Liver (tissue), 8 donors: ENCODE measurements at regions not wholly inside any gene's neighbourhood (a gene's known extent, or its start where the extent isn't known, plus 50 kb on each side); places are given as distances from the start of the nearest gene placed in this dataset.

Experiments used
- DNase-seq: peaks from one replicate; pipeline ENCODE4 v3.0.0-alpha.2; 2017; ENCODE audit warnings: low spot score
- H3K27ac ChIP-seq, 2 donors: one replicate each; pipeline ENCODE4 v1.7.0; 2013; ENCODE audit warnings: inconsistent platforms in 2 of 2, low read length in 2 of 2, control low read depth in 1 of 2, low read depth in 1 of 2, mild to moderate bottlenecking in 1 of 2
- H3K27me3 ChIP-seq, 4 donors: one replicate each; pipeline versions ENCODE4 v1.6.1 to v1.7.0; 2013; ENCODE audit warnings: low read length in 3 of 4, inconsistent platforms in 1 of 4, mild to moderate bottlenecking in 1 of 4, moderate library complexity in 1 of 4; ENCODE audit not compliant: control insufficient read depth in 4 of 4, insufficient read depth in 4 of 4
- H3K36me3 ChIP-seq, 4 donors: one replicate each; pipeline versions ENCODE4 v1.6.1 to v1.7.0; 2013; ENCODE audit warnings: low read length in 3 of 4, mild to moderate bottlenecking in 3 of 4, low read depth in 1 of 4, moderate library complexity in 1 of 4; ENCODE audit not compliant: control insufficient read depth in 4 of 4, insufficient read depth in 3 of 4
- H3K4me1 ChIP-seq, 4 donors: one replicate each; pipeline versions ENCODE4 v1.6.1 to v1.7.0; 2013; ENCODE audit warnings: low read length in 3 of 4, mild to moderate bottlenecking in 3 of 4, moderate library complexity in 1 of 4; ENCODE audit not compliant: control insufficient read depth in 4 of 4, insufficient read depth in 4 of 4
- H3K4me3 ChIP-seq, 3 donors: one replicate each; pipeline versions ENCODE4 v1.6.1 to v1.7.0; 2013; ENCODE audit warnings: low read length in 3 of 3, control low read depth in 1 of 3, low read depth in 1 of 3, mild to moderate bottlenecking in 1 of 3
- H3K9ac ChIP-seq, 2 donors: one replicate each; pipeline ENCODE4 v1.7.0; 2013; ENCODE audit warnings: low read length in 2 of 2, mild to moderate bottlenecking in 2 of 2, moderate library complexity in 2 of 2, control low read depth in 1 of 2, low read depth in 1 of 2
- H3K9me3 ChIP-seq, 4 donors: one replicate each; pipeline versions ENCODE4 v1.6.1 to v1.7.0; 2013; ENCODE audit warnings: low read length in 3 of 4; ENCODE audit not compliant: control insufficient read depth in 4 of 4
- EGR1 ChIP-seq, 2 donors: IDR thresholded peaks; 2 replicates each; pipeline ENCODE4 v1.6.1; 2016 to 2018; ENCODE audit warnings: antibody characterized with exemption in 2 of 2, low read depth in 2 of 2
- FOXA1 ChIP-seq: IDR thresholded peaks from 2 replicates; pipeline ENCODE4 v1.6.1; 2016; ENCODE audit warnings: antibody characterized with exemption
- FOXA2 ChIP-seq: IDR thresholded peaks from 2 replicates; pipeline ENCODE4 v1.6.1; 2016; ENCODE audit warnings: antibody characterized with exemption
- GABPA ChIP-seq, 2 donors: IDR thresholded peaks in 1 of 2; conservative IDR thresholded peaks in 1 of 2; 2 replicates each; pipeline ENCODE4 v1.6.1; 2016; ENCODE audit warnings: antibody characterized with exemption in 2 of 2, mild to moderate bottlenecking in 1 of 2, moderate library complexity in 1 of 2
- HNF4A ChIP-seq, 2 donors: conservative IDR thresholded peaks; 2 replicates each; pipeline ENCODE4 v1.6.1; 2016; ENCODE audit warnings: antibody characterized with exemption in 2 of 2, mild to moderate bottlenecking in 2 of 2
- HNF4G ChIP-seq: IDR thresholded peaks from 2 replicates; pipeline ENCODE4 v1.6.1; 2016; ENCODE audit warnings: antibody characterized with exemption
- JUND ChIP-seq, 2 donors: IDR thresholded peaks; 2 replicates each; pipeline ENCODE4 v1.6.1; 2016; ENCODE audit warnings: antibody characterized with exemption in 2 of 2
- RAD21 ChIP-seq, 2 donors: IDR thresholded peaks; 2 replicates each; pipeline ENCODE4 v1.6.1; 2016; ENCODE audit warnings: antibody characterized with exemption in 2 of 2, mild to moderate bottlenecking in 2 of 2
- RXRA ChIP-seq, 2 donors: IDR thresholded peaks; 2 replicates each; pipeline ENCODE4 v1.6.1; 2017 to 2018; ENCODE audit warnings: antibody characterized with exemption in 2 of 2, mild to moderate bottlenecking in 1 of 2
- SP1 ChIP-seq: IDR thresholded peaks from 2 replicates; pipeline ENCODE4 v1.6.1; 2018; ENCODE audit warnings: antibody characterized with exemption, mild to moderate bottlenecking
- TAF1 ChIP-seq: conservative IDR thresholded peaks from 2 replicates; pipeline ENCODE4 v1.6.1; 2016; ENCODE audit warnings: antibody characterized with exemption, mild to moderate bottlenecking
- YY1 ChIP-seq: IDR thresholded peaks from 2 replicates; pipeline ENCODE4 v1.6.1; 2016; ENCODE audit warnings: antibody characterized with exemption, mild to moderate bottlenecking
- WGBS: extraction: QIAGEN DNeasy Blood & Tissue Kit; methylation state at CpG from one replicate; pipeline ENCODE4 v1.1.7; 2013; 5-methylcytosine and 5-hydroxymethylcytosine counted together
- TF ChIP-seq, protein P1 (sequence below): IDR thresholded peaks from 2 replicates; pipeline ENCODE4 v1.6.1; 2016; ENCODE audit warnings: antibody characterized with exemption
- TF ChIP-seq, protein P2 (sequence below): IDR thresholded peaks from 2 replicates; pipeline ENCODE4 v1.6.1; 2016; ENCODE audit warnings: antibody characterized with exemption, mild to moderate bottlenecking
- TF ChIP-seq, protein P3 (sequence below): IDR thresholded peaks from 2 replicates; pipeline ENCODE4 v1.6.1; 2016; ENCODE audit warnings: antibody characterized with exemption
- TF ChIP-seq, protein P4 (sequence below): IDR thresholded peaks from 2 replicates; pipeline ENCODE4 v1.6.1; 2016; ENCODE audit warnings: antibody characterized with exemption
- TF ChIP-seq, protein P5 (sequence below): fragments of 150-350 bp; IDR thresholded peaks from 2 replicates; pipeline ENCODE4 v1.5.1; 2017; ENCODE audit warnings: improper control_type of control experiment, low read depth, low read length; ENCODE audit not compliant: missing input control
- donor health status: healthy.
- donor health status: healthy.
- donor health status: healthy.
- donor health status: healthy.
- donor health status: healthy.

DNA sequence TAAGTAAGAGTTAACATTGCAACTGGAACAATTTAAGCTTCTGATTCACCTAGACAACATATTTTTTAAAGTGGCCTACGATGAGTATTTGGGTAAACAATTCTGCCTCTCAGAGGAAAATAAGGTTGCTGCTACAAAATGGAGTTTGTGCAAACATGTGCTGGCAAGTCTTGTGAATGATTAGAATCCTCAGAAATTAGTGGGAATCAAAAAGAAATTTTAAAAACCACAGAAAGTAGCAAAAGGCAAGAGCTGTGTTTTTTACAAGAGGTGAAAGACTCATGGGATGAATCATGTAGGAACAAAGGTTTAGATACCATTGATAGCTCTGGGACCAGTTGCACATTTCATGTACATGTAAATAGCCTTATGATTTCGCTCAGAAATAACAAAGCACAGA lies 561.6 kb downstream of the TAF11L14 start:
- Histone ChIP-seq H3K4me3 (no peak overlapping the region), H3K27ac (no peak overlapping the region), H3K9ac (no peak overlapping the region), H3K27me3 (no peaks in the 10 kb centered on the region), H3K9me3 (peaks cover 0 to 5% (median 3%) of the 10 kb centered on the region in 4 donors), H3K4me1 (no peaks in the 10 kb centered on the region), H3K36me3 (no peaks in the 10 kb centered on the region)
- WGBS: 61% methylated on average over 2 of the region's 2 CpGs
- TF ChIP-seq RAD21 (IDR thresholded peaks at IDR 0.05): no peak
- no peak for TF ChIP-seq HNF4A (conservative IDR thresholded peaks at IDR 0.05)
- TF ChIP-seq SP1: no peak
- TF ChIP-seq, protein P1, sequence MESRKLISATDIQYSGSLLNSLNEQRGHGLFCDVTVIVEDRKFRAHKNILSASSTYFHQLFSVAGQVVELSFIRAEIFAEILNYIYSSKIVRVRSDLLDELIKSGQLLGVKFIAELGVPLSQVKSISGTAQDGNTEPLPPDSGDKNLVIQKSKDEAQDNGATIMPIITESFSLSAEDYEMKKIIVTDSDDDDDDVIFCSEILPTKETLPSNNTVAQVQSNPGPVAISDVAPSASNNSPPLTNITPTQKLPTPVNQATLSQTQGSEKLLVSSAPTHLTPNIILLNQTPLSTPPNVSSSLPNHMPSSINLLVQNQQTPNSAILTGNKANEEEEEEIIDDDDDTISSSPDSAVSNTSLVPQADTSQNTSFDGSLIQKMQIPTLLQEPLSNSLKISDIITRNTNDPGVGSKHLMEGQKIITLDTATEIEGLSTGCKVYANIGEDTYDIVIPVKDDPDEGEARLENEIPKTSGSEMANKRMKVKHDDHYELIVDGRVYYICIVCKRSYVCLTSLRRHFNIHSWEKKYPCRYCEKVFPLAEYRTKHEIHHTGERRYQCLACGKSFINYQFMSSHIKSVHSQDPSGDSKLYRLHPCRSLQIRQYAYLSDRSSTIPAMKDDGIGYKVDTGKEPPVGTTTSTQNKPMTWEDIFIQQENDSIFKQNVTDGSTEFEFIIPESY: no peak
- no peak for TF ChIP-seq JUND (IDR thresholded peaks at IDR 0.05)
- TF ChIP-seq, protein P2, sequence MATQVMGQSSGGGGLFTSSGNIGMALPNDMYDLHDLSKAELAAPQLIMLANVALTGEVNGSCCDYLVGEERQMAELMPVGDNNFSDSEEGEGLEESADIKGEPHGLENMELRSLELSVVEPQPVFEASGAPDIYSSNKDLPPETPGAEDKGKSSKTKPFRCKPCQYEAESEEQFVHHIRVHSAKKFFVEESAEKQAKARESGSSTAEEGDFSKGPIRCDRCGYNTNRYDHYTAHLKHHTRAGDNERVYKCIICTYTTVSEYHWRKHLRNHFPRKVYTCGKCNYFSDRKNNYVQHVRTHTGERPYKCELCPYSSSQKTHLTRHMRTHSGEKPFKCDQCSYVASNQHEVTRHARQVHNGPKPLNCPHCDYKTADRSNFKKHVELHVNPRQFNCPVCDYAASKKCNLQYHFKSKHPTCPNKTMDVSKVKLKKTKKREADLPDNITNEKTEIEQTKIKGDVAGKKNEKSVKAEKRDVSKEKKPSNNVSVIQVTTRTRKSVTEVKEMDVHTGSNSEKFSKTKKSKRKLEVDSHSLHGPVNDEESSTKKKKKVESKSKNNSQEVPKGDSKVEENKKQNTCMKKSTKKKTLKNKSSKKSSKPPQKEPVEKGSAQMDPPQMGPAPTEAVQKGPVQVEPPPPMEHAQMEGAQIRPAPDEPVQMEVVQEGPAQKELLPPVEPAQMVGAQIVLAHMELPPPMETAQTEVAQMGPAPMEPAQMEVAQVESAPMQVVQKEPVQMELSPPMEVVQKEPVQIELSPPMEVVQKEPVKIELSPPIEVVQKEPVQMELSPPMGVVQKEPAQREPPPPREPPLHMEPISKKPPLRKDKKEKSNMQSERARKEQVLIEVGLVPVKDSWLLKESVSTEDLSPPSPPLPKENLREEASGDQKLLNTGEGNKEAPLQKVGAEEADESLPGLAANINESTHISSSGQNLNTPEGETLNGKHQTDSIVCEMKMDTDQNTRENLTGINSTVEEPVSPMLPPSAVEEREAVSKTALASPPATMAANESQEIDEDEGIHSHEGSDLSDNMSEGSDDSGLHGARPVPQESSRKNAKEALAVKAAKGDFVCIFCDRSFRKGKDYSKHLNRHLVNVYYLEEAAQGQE: no peak
- no peak for TF ChIP-seq FOXA1
- TF ChIP-seq FOXA2: no peak
- TF ChIP-seq TAF1: no peak
- no peak for TF ChIP-seq HNF4G
- TF ChIP-seq YY1: no peak
- TF ChIP-seq, protein P3, sequence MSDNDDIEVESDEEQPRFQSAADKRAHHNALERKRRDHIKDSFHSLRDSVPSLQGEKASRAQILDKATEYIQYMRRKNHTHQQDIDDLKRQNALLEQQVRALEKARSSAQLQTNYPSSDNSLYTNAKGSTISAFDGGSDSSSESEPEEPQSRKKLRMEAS: no peak
- TF ChIP-seq, protein P4, sequence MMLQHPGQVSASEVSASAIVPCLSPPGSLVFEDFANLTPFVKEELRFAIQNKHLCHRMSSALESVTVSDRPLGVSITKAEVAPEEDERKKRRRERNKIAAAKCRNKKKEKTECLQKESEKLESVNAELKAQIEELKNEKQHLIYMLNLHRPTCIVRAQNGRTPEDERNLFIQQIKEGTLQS: no peak
- no peak for TF ChIP-seq RXRA (IDR thresholded peaks at IDR 0.05)
- no peak for TF ChIP-seq GABPA (IDR thresholded peaks at IDR 0.05 in 1 of 2, conservative IDR thresholded peaks at IDR 0.05 in 1 of 2)
- TF ChIP-seq, protein P5, sequence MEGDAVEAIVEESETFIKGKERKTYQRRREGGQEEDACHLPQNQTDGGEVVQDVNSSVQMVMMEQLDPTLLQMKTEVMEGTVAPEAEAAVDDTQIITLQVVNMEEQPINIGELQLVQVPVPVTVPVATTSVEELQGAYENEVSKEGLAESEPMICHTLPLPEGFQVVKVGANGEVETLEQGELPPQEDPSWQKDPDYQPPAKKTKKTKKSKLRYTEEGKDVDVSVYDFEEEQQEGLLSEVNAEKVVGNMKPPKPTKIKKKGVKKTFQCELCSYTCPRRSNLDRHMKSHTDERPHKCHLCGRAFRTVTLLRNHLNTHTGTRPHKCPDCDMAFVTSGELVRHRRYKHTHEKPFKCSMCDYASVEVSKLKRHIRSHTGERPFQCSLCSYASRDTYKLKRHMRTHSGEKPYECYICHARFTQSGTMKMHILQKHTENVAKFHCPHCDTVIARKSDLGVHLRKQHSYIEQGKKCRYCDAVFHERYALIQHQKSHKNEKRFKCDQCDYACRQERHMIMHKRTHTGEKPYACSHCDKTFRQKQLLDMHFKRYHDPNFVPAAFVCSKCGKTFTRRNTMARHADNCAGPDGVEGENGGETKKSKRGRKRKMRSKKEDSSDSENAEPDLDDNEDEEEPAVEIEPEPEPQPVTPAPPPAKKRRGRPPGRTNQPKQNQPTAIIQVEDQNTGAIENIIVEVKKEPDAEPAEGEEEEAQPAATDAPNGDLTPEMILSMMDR: no peak
- DNase-seq: no peak

DNA sequence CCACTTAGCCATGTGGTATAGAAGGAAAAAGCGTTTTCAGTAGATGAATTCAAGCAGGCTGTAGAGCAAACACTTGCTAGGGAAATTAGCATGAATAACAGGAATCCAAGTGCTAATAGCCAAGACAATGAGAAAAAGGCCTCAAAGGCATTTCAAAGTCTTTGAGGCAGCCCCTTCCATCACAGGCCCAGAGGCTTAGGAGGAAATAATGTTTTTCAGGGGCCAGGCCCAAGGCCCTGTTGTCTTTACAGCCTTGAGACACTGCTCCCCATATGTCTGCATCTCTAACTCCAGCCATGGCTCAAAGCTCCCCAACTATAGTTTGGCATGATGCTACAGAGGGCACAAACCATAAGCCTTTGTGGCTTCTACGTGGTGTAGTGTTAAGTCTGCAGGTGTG lies 563.5 kb downstream of the TAF11L14 start:
- H3K9me3 ChIP-seq: peaks cover 0 to 5% (median 3%) of the 10 kb centered on the region in 4 donors
- H3K27me3 ChIP-seq: no peaks in the 10 kb centered on the region
- peaks cover 2 to 5% (median 3%) of the 10 kb centered on the region in 4 donors for H3K4me1 ChIP-seq
- H3K9ac ChIP-seq: no peak overlapping the region
- no peaks in the 10 kb centered on the region for H3K36me3 ChIP-seq
- DNase-seq: no peak
- H3K27ac ChIP-seq: no peak overlapping the region
- 71% methylated on average over 2 of the region's 2 CpGs for WGBS
- no peak overlapping the region for H3K4me3 ChIP-seq
- TF ChIP-seq RXRA (IDR thresholded peaks at IDR 0.05) (no peak), HNF4A (conservative IDR thresholded peaks at IDR 0.05) (no peak), EGR1 (IDR thresholded peaks at IDR 0.05; ENCODE audit: low read depth in 2 of 2) (no peak), FOXA2 (no peak), SP1 (no peak)
- TF ChIP-seq, protein P4: no peak
- TF ChIP-seq, protein P2: no peak
- TF ChIP-seq, protein P5: no peak
